ENCODE measurements at regions not wholly inside any gene's neighbourhood (a gene's known extent, or its start where the extent isn't known, plus 50 kb on each side); places are given as distances from the start of the nearest gene placed in this dataset.
A peak's percentile ranks its signal among the peaks of the same experiment; 100 is the strongest.
"Not testable (repeated sequence)": the region's sequence is repeated elsewhere in the genome, so short reads cannot be mapped to it uniquely, and the experiment has no call there.

GRCh38 chr3:159280386-159281191 lies 478.7 kb downstream of the MFSD1 start:
- no peak for DNase-seq

DNA sequence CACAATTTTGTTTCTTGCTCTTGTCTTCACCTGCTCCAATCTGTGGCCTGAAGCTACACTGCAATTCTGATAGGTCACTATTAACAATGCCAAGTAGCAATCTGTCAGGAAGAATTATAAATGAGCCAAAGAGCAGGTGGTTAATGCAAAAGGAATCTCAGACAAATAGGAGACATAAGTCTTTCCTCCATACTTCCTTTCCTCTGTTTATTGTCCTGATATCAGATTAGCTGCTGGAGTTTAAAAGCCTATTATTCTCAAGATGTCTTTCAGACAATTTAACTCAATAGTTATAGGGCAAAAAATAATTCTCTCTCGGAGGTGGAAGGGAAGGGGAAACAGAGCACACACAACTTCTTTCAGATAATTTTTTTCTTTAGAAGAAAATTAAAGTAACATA lies 491.6 kb downstream of the MFSD1 start:
- DNase-seq: no peak

DNA sequence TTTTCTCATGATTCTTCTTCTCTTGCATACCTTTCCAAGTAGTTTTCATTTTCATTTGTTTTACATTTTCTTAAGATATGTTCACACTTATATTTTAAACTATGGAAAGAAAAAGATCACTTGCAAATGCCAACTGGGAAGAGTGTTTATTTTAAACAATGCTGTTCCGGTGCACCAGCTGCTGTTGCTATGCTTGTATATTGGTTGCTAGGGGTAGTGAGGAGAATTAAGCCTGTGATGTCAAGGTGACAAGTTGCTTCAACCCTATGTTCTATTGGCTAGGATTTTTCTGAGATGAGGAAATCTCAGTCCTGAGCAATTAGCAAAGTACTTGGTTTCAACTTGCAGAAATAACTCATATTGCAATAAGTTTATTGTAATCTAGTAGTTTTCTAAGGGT lies 500.1 kb downstream of the MFSD1 start:
- no peak for DNase-seq

GRCh38 chr3:159305017-159305416 lies 503.2 kb downstream of the MFSD1 start:
- DNase-seq: no peak

- DNase-seq: not testable (repeated sequence)
Observed at GRCh38 chr3:159316706-159317105, 514.9 kb downstream of the MFSD1 start.

- DNase-seq: no peak
Observed at GRCh38 chr3:159319156-159319555, 517.3 kb downstream of the MFSD1 start.

GRCh38 chr3:159322322-159322939 lies 520.6 kb downstream of the MFSD1 start:
- peak; percentile 1 for DNase-seq

DNA sequence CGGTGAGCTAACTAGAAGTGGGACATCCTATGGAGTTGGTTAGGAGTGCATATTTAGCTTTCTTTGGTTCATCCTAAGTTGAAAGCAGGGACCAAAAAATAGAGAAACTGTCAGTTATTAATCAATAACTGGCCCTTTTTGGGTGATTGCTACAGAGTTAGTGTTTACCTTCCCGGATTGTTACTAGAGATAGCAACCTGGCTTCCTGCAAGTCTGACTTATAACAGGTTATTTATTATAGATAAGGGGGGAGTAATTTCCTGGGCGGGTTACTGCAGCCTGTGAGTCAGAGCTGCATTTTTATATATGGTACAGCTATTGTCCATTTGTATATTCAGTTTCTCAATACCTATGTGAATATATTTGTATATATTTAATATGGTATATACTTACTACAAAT lies 522.0 kb downstream of the MFSD1 start:
- no peak for DNase-seq

- DNase-seq: no peak
Observed at GRCh38 chr3:159326998-159327397, 525.1 kb downstream of the MFSD1 start.

GRCh38 chr3:159332535-159333099 lies 530.8 kb downstream of the MFSD1 start:
- no peak for DNase-seq

- DNase-seq: no peak
Observed at GRCh38 chr3:159339131-159339530, 537.3 kb downstream of the MFSD1 start.

DNA sequence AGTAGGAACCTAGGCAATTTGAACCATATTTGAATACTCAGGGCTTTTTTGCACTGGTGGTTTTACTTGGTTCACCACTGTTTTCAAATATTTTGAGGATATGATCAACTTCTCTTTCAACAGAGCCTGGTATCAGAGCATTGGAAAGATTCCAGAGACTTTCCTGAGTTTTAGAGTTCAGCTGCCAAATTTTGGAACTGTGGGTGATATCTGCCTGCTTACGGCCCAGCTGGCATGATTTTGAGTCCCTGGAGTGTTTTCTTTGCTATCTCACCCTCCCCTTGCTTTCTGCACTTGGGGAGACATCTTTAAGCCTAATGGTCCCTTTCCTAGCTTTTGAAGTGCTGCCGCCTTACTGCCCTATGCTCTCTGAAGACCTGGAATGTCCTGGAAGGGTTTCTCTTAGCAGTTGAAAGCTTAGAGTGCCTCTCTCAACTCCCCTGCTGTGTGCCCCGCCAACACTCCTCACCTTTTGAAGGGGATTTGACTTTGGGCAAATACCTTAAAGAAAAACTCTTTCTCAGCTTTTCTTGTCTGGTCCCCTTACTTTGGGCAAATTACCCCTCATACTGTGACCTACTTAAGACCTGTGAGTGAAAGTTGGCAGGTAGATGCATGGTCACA lies 539.1 kb downstream of the MFSD1 start:
- no peak for DNase-seq

- no peak for DNase-seq
Observed at GRCh38 chr3:159346271-159346903, 544.5 kb downstream of the MFSD1 start.

DNA sequence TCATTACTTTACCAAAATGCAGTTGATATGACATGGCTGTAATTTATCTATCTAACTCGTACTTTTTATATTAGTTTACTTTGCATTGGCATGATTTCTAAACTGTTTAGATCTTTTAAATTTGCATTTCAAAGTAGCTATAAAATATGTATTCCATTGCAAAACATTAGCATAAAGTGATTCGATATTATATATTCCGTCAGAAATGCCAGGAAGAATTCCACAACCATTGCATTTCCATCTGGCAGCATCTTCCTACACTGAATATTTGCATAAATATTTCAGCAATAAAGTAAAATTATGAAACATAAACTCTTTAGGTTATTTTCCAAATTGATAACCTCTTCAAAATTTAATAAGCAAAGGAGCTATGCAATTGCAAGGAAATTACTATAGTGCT lies 546.6 kb downstream of the MFSD1 start:
- no peak for DNase-seq

GRCh38 chr3:159356606-159357005 lies 554.8 kb downstream of the MFSD1 start:
- DNase-seq: no peak

- no peak for DNase-seq
Observed at GRCh38 chr3:159364511-159364910, 562.7 kb downstream of the MFSD1 start.

GRCh38 chr3:159366476-159366875 lies 564.6 kb downstream of the MFSD1 start:
- DNase-seq: no peak

DNA sequence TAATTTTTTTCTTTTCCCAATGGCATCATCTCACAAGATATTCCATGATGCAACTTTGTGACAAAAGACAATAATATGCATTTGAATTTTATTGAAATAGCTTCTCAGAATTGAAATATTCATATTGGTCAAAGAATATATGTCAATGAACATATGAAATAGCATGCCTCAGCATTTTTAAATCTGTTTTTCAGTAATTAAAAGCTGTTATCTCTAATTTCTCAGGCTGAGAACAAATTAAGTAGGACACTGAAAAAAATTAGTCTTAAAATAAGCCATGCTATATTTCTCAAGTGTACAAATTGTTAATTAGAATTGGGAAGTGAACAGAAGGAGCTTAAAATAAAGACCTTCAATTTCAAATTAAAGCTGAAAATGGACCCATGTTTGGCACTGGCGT lies 570.1 kb downstream of the MFSD1 start:
- no peak for DNase-seq

DNA sequence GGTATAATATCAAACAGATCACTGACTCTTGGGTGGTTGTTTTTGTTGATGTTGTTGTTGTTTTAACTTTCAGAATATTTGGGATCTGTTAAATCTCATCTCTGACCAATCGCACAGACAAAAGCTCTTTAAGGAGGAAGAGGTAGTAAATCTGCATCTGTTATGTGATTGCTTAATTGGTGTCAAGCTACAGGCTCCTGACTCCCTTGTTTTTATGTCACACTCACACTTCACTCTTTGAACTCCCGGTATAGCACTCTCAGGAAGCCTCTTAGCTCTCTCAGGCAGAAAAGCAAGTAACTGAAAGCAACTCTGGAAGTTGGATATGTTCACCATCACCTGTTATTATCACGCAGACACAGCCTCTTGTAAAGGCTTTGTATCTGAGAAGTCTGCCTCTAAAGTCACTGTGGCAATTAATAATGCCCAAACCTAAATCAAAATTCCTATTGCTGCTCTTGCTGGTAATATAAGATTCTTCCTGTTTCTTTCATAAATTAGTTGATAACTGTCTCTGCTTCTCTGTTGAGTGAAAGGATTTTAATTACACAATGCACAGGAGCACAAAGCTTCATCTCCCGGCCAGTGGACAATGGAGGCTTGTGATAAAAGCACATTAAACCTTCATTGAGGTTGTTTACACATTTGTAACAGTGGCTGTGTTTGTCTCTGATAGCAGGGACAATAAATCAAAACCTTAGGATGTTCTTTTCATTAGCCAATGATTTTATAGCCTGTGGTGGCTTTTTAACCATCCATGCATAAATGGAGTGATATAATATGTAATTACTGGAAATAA lies 576.7 kb downstream of the MFSD1 start:
- no peak for DNase-seq

- DNase-seq: no peak
Observed at GRCh38 chr3:159380891-159381290, 579.0 kb downstream of the MFSD1 start.

GRCh38 chr3:159390656-159391212 lies 588.9 kb downstream of the MFSD1 start:
- no peak for DNase-seq

- not testable (repeated sequence) for DNase-seq
Observed at GRCh38 chr3:159397683-159398082, 591.0 kb upstream of the IL12A start.

All from stimulated activated CD4-positive, alpha-beta T cell treated with anti-CD3 and anti-CD28 coated beads, Interleukin-12 subunit alpha, Interleukin-12 subunit beta, amount 100 ng/mL, for 4 hours (primary cell).